ENCODE measurements at regions not wholly inside any gene's neighbourhood (a gene's known extent, or its start where the extent isn't known, plus 50 kb on each side); places are given as distances from the start of the nearest gene placed in this dataset.

DNA sequence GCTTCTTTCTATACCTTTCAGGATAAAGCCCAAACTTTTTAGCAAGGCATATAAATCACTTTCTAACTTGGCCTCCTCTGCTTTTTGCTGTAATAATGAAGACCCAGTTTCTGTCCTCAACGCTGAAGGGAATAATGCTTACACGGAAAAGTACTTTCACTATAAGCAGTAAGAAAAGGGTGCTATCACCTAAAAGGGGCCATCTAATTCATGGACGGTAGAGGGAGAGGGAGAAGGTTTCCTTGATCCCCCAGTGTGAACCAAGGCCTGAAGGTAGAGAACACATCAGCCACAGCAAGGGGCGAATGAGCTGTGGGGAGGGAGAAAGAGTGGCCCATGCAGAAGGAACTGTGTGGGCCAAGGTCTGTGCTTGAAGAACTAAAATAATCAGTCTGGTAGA is 417.7 kb upstream of the CLINT1 start:
- no peak for DNase-seq (ENCODE audit: low read depth in 4 of 4, low spot score in 3 of 4)

- DNase-seq (ENCODE audit: low read depth in 4 of 4, low spot score in 3 of 4): no peak
These were observed 416.6 kb upstream of the CLINT1 start for GRCh38 chr5:158275511-158275910.

- no peak for DNase-seq (ENCODE audit: low read depth in 4 of 4, low spot score in 3 of 4)
These were observed 414.1 kb upstream of the CLINT1 start for GRCh38 chr5:158273035-158273434.

DNA sequence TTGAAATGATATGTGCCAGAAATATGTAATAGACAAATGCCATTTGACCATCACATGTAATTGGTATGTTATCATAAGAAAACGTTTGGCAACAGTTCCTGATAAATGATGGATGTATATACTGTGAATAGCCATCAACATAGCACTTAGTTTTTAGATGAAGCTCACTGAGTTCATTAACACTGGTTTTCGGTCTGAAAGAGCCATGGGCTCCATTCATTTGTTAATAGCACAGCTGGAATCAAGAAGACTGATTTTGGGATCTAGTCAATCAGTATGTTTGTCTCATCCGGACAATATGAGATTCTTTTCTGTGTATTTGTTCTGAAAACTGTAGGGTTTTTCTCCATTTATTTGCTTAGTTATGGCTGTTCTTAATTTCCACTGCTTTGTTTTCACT is 413.5 kb upstream of the CLINT1 start:
- DNase-seq (ENCODE audit: low read depth in 4 of 4, low spot score in 3 of 4): no peak

DNA sequence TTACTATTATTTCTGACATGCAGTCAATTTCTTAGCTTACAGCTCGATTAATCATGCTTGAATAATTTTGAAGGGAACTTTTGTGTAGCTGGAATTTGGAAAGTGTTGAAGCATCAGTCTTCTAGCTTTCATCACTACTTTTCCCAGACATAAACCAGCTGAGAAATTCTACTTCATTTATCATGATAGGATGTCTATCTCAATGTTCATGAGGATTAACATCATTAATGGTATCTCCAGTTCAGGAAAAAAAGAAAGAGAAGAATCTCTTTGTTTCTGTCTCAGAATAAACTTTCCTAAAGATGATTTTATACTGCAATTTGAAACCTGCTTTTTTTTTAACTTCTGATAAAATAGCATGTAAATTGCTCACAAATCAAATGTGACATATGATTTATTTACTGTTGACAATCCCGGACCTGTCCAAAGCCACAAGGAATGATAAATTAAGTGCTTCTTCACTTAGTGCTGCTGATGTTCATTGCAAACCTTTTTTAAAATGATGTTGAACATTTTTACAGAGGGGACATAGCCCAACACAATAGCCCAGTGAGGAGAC is 412.1 kb upstream of the CLINT1 start:
- no peak for DNase-seq (ENCODE audit: low read depth in 4 of 4, low spot score in 3 of 4)

GRCh38 chr5:158268286-158268685 is 409.3 kb upstream of the CLINT1 start:
- DNase-seq (ENCODE audit: low read depth in 4 of 4, low spot score in 3 of 4): no peak

GRCh38 chr5:158267228-158267627 is 408.3 kb upstream of the CLINT1 start:
- DNase-seq (ENCODE audit: low read depth in 4 of 4, low spot score in 3 of 4): no peak

DNA sequence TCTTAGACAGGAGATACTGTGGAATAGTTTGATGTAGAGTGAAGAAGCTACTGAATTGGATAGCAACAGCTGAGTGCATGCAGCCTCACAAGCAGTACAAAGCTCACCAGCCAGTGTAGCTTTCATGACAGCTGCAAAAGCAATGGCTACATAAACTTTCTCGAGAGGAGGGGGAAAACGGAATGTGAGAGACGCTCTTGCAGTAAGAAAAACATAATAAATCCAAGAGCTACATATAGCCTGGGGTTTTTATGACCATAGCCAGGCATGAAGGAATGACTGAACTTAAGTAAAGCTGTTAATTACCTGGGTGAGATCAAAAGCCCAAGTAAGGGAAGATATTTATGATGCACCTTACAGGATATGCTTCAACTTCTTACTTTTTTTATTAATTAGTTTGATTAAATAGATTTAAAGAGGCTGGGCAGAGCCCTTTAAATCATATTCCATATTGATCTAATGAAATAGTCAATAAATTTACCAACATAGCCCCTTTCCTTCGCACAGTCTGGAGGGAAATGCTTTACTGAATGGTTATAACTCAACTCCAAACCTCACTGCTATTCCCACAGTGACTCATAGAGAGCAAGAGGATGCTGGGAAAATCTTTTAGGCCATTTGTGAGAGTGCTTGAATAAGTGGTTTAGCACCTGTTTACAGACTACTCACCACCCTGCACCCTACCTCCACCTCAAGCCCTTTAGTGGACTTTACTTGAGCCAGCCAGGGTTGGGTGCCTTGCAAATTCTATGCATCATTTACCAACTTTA is 407.2 kb upstream of the CLINT1 start:
- peak in 3 of 4 donors; percentile 45 to 66 (median 63) for DNase-seq (ENCODE audit: low read depth in 4 of 4, low spot score in 3 of 4)

DNA sequence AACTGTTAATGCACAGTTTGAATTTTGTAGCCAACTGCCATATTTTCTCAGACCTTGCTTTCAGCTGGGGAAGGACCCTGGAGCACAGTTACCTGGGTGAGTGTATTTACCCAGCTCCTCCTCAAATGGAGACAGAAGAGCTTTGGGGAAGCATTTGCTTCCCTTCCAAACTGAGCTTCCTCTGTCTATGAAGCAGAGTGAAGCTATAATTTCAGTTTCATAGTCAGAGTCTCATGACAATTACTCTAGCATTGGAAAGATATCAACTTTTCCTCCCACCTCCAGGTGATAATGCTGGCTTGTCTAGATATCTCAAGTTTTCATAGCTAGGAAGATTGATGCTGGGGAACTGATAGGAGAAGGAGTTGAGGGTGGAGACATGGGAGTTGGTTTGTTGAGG is 406.4 kb upstream of the CLINT1 start:
- DNase-seq (ENCODE audit: low read depth in 4 of 4, low spot score in 3 of 4): no peak

GRCh38 chr5:158264264-158264663 is 405.3 kb upstream of the CLINT1 start:
- DNase-seq (ENCODE audit: low read depth in 4 of 4, low spot score in 3 of 4): no peak

DNA sequence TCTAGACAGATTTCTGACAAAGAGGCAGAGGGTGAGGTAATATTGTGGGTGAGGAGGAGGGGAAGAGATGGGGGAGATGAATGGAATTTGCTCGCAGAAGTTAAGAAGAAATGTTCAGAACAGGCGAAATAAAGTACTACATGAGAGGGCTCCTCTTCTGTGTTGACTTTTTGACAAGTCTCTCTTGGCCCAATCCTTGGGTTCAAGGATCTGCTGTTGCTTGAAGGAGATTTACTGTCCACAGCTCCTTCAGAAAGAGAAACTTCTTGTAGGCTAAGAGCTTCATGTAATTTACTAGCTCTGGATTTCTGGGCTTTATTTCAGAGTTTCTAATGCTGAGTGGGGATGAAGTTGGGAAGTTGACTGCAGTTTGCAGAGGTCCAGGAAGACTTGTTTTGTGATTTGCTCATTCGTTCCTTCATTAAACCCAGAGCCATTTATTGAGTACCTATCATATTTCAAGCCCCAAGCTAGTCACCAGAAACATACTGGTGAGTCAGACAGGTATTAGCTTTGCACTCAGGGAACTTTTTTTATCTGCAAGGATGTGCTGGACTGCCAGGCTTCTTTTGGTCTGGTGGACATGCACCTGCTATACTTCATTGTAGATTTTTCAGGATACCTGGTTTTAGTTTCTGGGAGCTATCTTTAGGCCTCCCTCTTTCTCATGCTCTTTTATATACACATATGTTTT is 402.9 kb upstream of the CLINT1 start:
- no peak for DNase-seq (ENCODE audit: low read depth in 4 of 4, low spot score in 3 of 4)

- no peak for DNase-seq (ENCODE audit: low read depth in 4 of 4, low spot score in 3 of 4)
These were observed 397.2 kb upstream of the CLINT1 start for GRCh38 chr5:158256096-158256495.

DNA sequence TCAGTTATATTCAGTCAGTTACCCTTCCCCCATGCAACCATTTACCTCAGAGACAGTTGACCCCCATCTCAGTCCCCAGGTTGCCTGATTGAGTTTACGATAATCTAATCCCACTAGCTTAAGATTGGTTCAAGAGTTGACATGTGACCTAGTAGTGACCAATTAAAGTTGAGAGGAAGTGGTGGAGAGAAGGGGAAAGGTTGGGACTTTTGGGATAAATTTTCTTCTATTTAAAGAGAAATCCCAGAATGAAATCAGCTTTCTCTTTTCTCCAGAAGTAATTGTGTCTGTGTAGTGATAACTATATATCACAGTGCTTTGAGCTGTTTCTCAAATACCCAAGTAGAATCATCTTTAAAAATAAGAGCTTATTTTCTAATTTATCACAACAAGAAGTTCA is 396.7 kb upstream of the CLINT1 start:
- no peak for DNase-seq (ENCODE audit: low read depth in 4 of 4, low spot score in 3 of 4)

- DNase-seq (ENCODE audit: low read depth in 4 of 4, low spot score in 3 of 4): no peak
These were observed 387.7 kb upstream of the CLINT1 start for GRCh38 chr5:158246661-158247060.

DNA sequence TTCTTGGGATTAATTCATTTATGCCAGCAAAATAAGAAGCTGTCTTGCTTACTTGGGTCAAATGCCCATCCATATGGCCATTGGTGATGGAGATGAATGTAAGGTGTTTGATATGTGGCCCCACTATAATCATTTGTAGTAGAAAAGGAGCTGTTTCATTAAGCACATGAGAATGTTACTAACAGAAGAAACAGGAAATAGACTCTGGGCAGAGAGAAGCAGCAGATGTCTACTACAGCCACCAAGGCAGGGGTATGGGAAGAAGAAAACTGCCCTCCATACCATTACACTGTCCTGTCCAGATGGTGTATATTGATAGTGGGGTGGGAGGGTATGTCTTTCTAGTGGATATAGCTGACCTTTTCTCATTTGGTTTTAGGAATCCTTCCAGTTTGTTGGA is 386.6 kb upstream of the CLINT1 start:
- DNase-seq (ENCODE audit: low read depth in 4 of 4, low spot score in 3 of 4): no peak

DNA sequence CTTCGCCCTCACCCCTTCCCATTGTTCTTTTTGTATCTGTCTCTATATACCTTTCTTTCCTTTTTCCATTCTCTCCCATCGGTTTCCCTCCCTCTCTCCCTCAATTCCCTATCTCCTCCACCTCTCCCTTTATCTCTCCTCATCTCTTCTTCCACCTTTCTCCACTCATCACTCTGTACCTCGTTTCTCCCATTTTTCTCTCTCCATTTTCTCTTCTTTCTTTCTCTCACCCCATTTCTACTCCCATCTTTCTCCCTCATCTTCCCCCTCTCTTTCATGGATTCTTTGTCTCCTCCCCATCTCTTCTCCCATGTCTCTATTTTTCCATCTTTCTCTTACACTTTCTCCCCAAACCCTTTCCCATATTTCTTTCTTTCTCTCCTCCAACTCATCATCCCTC is 385.9 kb upstream of the CLINT1 start:
- no peak for DNase-seq (ENCODE audit: low read depth in 4 of 4, low spot score in 3 of 4)

DNA sequence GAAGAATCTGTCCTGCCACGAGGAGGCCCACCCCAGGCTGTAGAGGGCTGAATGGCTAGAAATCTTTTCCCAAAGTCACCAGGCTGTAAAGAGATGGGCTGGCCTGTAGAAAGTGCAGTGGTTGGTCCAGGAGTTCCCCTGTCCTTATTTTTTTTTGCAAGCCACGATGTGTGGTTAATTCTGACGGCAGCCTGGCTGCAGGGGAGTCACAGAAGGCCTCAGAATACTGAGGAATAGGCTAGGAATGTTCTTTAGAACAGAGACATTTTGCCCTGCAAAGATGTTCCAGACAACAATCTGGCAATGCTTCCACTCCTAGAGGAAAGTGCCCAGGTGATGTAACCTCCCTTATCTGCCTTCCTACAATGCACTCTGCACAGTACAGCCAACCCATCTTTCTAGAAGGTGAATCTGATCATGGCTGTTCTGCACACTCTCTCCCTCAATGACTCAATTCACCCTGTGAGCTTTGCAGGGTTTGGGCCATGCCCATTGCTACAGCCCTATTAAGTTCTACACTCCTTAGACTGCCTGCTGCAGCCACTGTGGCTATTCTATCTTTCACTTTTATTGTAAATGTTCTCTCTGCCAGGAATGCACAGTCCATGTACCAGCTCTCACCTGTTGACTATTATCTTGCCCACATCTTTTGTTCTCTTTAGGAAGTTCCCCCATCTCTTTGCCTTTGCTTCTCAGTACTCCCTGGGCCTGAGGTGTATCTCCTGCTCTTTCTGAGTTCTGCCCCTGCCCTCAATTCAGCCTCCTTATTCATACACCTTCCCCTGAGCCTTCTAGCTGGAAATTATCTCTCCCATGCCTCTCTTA is 377.8 kb upstream of the CLINT1 start:
- no peak for DNase-seq (ENCODE audit: low read depth in 4 of 4, low spot score in 3 of 4)

DNA sequence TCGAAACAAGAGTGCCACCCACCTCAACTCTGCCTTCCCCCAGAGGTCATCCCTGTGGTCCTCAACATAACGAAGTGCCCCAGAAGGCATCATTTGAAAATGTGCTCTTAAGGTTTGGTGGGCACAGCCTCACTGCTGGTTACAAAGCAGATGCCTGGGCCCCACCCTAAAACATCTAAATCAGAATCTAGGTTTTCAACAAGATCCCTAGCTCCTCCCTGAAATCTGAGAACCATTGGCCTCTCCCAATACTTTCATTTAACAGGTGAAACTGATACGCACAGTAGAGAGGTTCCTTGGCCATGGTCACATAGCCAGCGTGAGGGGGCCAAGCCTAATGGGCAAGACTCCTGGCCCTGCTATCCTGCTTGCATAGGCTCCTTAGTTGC is 376.2 kb upstream of the CLINT1 start:
- DNase-seq (ENCODE audit: low read depth in 4 of 4, low spot score in 3 of 4): no peak

- no peak for DNase-seq (ENCODE audit: low read depth in 4 of 4, low spot score in 3 of 4)
These were observed 375.6 kb upstream of the CLINT1 start for GRCh38 chr5:158234323-158235158.

GRCh38 chr5:158233735-158234322 is 374.9 kb upstream of the CLINT1 start:
- no peak for DNase-seq (ENCODE audit: low read depth in 4 of 4, low spot score in 3 of 4)
